ELF-1 (cell line): ENCODE measurements at regions not wholly inside any gene's neighbourhood (a gene's known extent, or its start where the extent isn't known, plus 50 kb on each side); places are given as distances from the start of the nearest gene placed in this dataset.
A peak's percentile ranks its signal among the peaks of the same experiment; 100 is the strongest.
"Not testable (repeated sequence)": the region's sequence is repeated elsewhere in the genome, so short reads cannot be mapped to it uniquely, and the experiment has no call there.

Experiments
- DNase-seq: peaks from one replicate; pipeline ENCODE4 v3.0.0-alpha.2; 2016; ENCODE audit warnings: low read depth, low spot score

GRCh38 chr16:32947336-32947735 is 246.7 kb upstream of the TP53TG3C start:
- DNase-seq = not testable (repeated sequence)

- DNase-seq = not testable (repeated sequence)
Observed at GRCh38 chr16:32946041-32946560, 247.9 kb upstream of the TP53TG3C start.

GRCh38 chr16:32945311-32945710 is 248.7 kb upstream of the TP53TG3C start:
- DNase-seq = not testable (repeated sequence)

GRCh38 chr16:32939845-32940244 is 254.2 kb upstream of the TP53TG3C start:
- not testable (repeated sequence) for DNase-seq

DNA sequence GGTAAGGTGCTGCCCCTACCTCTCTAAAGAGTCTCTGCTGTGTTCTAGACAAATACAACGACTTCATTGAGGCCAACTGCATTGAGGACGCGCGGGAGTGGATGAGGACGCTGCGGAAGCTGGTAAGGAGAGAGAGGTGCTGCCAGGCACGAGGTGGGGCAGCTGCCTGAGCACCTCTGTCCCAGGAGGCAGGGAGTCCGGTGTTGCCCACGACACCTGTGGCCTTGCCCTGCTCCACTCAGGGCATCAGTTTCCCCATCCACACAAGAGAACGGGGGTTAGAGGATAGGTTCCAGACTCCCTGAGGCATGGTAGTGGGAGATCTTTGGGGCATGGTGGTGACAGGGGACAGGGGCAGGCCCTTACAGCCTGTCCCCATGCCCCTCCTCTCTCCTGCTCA is 256.1 kb upstream of the TP53TG3C start:
- DNase-seq = not testable (repeated sequence)

GRCh38 chr16:32932240-32933040 is 256.5 kb upstream of the TP53TG3 start:
- DNase-seq = not testable (repeated sequence)

DNA sequence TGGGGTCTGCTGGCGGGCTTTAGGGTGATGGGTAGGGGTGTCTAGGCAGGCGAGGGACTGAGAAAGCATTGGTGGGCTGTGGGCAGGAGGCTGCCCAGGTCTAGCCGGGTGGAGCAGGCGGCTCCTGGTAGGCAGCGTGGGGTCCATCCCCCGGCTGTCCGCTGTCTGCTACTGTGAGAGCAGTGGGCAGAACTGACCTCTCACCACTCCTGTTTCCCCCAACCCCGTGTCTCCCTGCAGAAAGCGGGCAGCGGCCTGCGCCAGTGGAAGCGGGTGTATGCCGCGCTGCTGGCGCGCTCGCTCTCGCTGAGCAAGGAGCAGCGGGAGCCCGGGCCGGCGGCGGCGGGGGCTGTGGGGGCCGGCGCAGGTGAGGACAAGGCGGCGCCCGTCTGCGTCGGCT is 249.2 kb upstream of the TP53TG3 start:
- not testable (repeated sequence) for DNase-seq

- peak; percentile 18 for DNase-seq
Observed at GRCh38 chr16:32922578-32922977, 246.6 kb upstream of the TP53TG3 start.

DNA sequence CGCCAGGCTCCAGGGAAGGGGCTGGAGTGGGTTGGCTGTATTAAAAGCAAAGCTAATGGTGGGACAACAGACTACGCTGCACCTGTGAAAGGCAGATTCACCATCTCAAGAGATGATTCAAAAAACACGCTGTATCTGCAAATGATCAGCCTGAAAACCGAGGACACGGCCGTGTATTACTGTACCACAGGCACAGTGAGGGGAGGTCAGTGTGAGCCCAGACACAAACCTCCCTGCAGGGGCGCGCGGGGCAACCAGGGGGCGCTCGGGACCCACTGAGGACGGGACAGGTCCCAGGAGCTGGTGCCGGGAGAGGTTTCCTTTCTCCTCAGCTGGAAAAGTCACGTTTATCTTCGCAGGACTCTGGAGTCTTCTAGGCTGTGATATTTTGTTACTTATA is 239.4 kb upstream of the TP53TG3 start:
- DNase-seq = peak; percentile 5

DNA sequence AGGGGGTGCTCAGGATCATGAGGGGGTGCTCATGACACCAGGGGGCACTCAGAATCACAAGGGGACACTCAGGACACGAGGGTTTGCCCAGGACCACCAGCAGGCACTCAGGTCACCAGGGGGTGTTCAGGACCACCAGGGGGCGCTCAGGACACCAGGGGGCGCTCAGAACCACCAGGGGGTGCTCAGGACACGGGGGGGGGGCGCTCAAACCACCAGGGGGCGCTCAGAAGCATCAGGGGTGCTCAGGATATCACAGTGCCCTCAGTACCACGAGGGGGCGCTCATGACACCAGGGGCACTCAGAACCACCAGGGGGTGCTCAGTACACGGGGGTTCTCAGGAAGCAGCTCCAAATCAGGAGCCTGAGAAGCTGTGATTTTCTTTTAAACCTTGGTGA is 221.8 kb upstream of the TP53TG3 start:
- peak; percentile 1 for DNase-seq

DNA sequence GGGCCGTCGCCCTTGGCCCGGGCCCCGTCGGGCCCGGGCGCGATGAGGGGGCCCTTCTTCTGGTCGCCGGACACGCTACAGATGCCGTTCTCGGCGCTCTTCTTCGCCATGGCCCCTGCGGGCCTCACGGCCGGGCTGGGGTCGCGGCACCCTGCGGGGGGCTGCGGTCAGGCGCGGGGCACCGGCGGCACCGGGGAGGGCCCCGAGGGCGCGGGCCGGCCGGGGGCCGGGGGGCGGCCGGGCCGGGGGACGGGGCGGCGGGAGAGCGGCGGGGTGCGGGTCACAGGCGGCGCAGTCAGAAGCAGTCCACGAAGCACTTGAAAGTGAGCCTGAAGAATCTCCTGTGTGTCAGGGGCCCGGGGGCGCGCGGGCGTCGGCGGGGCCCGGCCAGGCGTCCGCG is 209.4 kb upstream of the TP53TG3 start:
- DNase-seq = not testable (repeated sequence)

- DNase-seq = not testable (repeated sequence)
Observed at GRCh38 chr16:32884556-32884955, 208.6 kb upstream of the TP53TG3 start.

GRCh38 chr16:32882328-32882857 is 206.4 kb upstream of the TP53TG3 start:
- DNase-seq = not testable (repeated sequence)

- DNase-seq = not testable (repeated sequence)
Observed at GRCh38 chr16:32881631-32882030, 205.7 kb upstream of the TP53TG3 start.

DNA sequence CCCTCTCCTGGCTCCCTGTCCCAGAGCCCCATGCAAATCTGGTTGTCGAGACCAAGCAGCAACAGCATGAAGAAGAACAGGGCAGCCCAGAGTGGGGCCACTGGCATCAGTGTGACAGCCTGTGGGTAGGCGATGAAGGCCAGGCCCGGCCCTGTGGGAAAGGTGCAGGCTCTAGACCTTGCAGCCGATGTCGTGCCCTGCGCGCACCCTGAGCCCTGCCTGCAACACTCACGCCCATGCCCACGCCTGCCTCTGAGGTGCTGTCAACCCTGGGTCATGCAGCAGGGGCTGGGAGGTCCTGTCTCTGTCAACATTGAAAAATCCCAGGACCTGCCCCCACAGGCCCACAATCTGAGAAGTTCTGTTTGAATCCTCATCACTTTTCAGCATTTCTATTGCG is 204.0 kb upstream of the TP53TG3 start:
- DNase-seq = not testable (repeated sequence)

DNA sequence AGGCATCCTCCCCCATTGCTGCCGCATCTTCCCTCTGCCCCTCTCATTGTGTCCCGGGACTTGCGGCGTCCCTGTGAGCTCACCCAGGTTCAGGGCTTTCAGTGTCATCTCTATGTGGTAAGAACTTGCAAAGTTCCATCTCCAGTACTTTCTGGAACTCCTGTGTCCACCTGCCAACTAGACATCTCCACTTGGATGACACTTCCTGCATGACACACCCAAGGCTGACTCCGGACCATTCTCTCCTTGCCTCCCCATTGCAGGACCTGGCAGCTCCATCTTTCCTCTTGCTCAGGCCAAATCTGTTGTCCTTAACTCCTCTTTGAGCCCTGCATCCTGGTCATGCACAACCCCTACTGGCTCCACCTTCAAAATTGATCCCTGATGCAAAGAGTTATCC is 200.8 kb upstream of the TP53TG3 start:
- DNase-seq = not testable (repeated sequence)

DNA sequence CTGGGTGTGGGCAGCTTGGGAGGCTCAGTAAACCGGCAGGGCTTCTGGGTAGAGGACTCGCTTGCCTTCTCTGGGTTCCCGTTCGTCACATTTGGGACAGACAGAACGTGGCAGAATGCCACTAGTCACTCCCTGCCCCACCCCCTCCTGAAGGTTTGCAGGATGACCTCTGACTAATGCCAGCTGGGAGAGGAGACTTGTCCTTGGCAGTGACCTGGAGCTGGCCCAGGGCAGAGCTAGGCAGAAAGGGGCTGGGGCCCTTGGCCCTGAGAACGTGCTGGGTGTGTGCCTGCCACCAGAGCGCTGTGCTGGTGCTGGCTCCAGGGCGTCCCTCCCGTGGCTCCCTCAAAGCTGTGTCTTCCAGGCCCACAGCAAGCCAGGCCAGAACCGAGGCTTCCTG is 197.8 kb upstream of the TP53TG3 start:
- not testable (repeated sequence) for DNase-seq

GRCh38 chr16:32873120-32873519 is 197.2 kb upstream of the TP53TG3 start:
- DNase-seq = not testable (repeated sequence)

DNA sequence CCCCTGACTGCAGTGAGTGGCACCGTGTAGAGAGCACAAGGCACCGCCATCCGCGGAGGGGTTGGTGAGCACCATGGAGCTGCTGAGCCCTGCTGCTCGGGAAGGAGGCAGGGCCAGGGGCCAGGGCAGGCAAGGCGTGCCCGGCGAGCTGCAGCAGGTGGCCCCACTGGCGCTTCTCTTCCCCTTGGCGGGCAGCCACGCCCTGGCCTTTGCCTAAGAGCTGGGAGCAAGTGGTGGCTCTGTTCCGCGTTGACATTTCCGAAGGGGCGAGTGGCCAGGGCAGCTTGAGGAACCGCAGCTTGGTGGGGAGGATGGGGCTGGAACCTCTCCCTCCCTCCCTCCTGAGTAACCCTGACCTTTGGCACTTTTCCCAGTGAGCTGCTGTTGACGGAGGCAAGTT is 194.7 kb upstream of the TP53TG3 start:
- not testable (repeated sequence) for DNase-seq

- DNase-seq = not testable (repeated sequence)
Observed at GRCh38 chr16:32868334-32868733, 192.4 kb upstream of the TP53TG3 start.

- not testable (repeated sequence) for DNase-seq
Observed at GRCh38 chr16:32865284-32865683, 189.3 kb upstream of the TP53TG3 start.

DNA sequence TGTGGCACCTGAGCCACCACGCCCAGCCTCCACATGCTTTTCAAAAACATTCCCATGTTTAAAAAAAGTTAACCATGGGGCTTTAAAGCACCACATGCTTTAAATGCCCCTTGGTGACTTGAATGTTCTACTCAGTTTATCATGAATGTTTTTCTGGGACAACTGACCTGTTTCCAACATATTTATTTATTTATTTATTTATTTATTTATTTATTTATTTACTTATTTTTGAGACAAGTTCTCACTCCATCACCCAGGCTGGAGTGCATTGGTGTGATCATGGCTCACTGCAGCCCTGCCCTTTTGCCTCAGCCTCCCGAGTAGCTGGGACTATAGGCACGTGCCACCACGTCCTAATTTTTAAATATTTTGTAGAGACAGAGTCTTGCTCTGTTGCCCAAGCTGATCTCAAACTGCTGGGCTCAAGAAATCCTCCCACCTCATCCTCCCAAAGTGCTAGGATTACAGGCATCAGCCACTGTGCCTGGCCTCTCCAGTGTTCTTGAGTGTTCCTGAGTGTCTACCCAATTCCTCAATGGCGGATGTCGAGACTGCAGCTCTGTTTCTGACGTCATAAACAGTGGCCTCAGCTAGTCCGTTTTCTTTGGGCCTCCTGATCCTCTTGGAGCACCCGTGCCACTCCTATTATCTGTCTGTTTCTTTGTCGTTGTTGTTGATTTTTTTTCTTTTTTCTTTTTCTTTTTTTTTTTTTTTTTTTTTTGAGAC is 185.7 kb upstream of the TP53TG3 start:
- not testable (repeated sequence) for DNase-seq
